ENCODE measurements at regions not wholly inside any gene's neighbourhood (a gene's known extent, or its start where the extent isn't known, plus 50 kb on each side); places are given as distances from the start of the nearest gene placed in this dataset.

DNA sequence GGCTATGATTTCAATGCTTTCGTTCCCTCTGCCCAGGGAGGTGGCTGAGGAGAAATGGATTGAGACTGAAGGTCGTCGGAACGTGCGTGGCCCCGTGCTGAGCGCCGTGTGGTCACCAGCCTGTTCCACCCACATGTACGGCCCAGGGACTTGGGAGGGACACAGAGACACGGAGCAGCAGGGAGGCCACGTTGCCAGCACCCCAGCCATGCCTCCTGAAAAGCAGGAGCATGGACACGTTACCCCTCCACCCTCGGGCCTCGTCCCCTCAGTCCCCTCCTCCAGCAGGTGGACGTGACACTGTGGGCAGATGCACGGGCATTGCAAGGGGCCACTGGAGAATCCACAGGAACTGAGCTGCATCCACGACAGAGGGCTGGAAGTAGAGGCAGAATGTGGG lies 133.1 kb upstream of the CST7 start:
- H3K9ac ChIP-seq: no peak overlapping the region
- no peaks in the 10 kb centered on the region for H3K79me2 ChIP-seq (ENCODE audit: low read depth)
- Mint-ChIP-seq H3K27ac (no peak overlapping the region), H3K36me3 (no peaks in the 10 kb centered on the region), H3K9me3 (peaks cover 3% of the 10 kb centered on the region), H3K4me3 (no peak overlapping the region), H3K27me3 (ENCODE audit: insufficient read depth, low read depth) (peaks cover 12% of the 10 kb centered on the region), H3K4me1 (no peaks in the 10 kb centered on the region)
- H4K20me1 ChIP-seq (ENCODE audit: low read depth): no peaks in the 10 kb centered on the region
- no peaks in the 10 kb centered on the region for H3K27me3 ChIP-seq
- no peak overlapping the region for H3K4me2 ChIP-seq
- H3K27ac ChIP-seq: no peak overlapping the region
- H3K36me3 ChIP-seq: no peaks in the 10 kb centered on the region
- no peak overlapping the region for H3K4me3 ChIP-seq
- H3K9me3 ChIP-seq (ENCODE audit: low read depth): no peaks in the 10 kb centered on the region
- TF ChIP-seq EZH2 (IDR thresholded peaks at IDR 0.05): no peak
- TF ChIP-seq CTCF (IDR thresholded peaks at IDR 0.05): no peak
- no peak for TF ChIP-seq EZH2phosphoT487 (IDR thresholded peaks at IDR 0.05)
- DNase-seq (ENCODE audit: low spot score): no peak
- H3K4me1 ChIP-seq: no peaks in the 10 kb centered on the region
- no peaks in the 10 kb centered on the region for H3F3A ChIP-seq (ENCODE audit: low read depth)
- no peak overlapping the region for H2AFZ ChIP-seq (replicated peaks)

GRCh38 chr20:24816431-24816830 lies 132.6 kb upstream of the CST7 start:
- Histone ChIP-seq H3K4me3 (no peak overlapping the region), H3K4me1 (no peaks in the 10 kb centered on the region), H3F3A (ENCODE audit: low read depth) (no peaks in the 10 kb centered on the region), H3K27me3 (no peaks in the 10 kb centered on the region), H3K9me3 (ENCODE audit: low read depth) (no peaks in the 10 kb centered on the region), H2AFZ (replicated peaks) (no peak overlapping the region), H3K79me2 (ENCODE audit: low read depth) (no peaks in the 10 kb centered on the region), H3K9ac (no peak overlapping the region), H4K20me1 (ENCODE audit: low read depth) (no peaks in the 10 kb centered on the region), H3K4me2 (no peak overlapping the region), H3K27ac (no peak overlapping the region), H3K36me3 (no peaks in the 10 kb centered on the region)
- TF ChIP-seq CTCF (IDR thresholded peaks at IDR 0.05) (no peak), EZH2phosphoT487 (IDR thresholded peaks at IDR 0.05) (no peak), EZH2 (IDR thresholded peaks at IDR 0.05) (no peak)
- no peak for DNase-seq (ENCODE audit: low spot score)
- no peak overlapping the region for H3K27ac Mint-ChIP-seq
- no peaks in the 10 kb centered on the region for H3K4me1 Mint-ChIP-seq
- no peaks in the 10 kb centered on the region for H3K36me3 Mint-ChIP-seq
- H3K9me3 Mint-ChIP-seq: peaks cover 3% of the 10 kb centered on the region
- H3K4me3 Mint-ChIP-seq: no peak overlapping the region
- peaks cover 12% of the 10 kb centered on the region for H3K27me3 Mint-ChIP-seq (ENCODE audit: insufficient read depth, low read depth)

GRCh38 chr20:24816907-24817306 lies 132.2 kb upstream of the CST7 start:
- Histone ChIP-seq H3K9ac (no peak overlapping the region), H3K4me3 (no peak overlapping the region), H3K4me1 (no peaks in the 10 kb centered on the region), H4K20me1 (ENCODE audit: low read depth) (no peaks in the 10 kb centered on the region), H3K9me3 (ENCODE audit: low read depth) (no peaks in the 10 kb centered on the region), H3K36me3 (no peaks in the 10 kb centered on the region), H3K27me3 (no peaks in the 10 kb centered on the region), H2AFZ (replicated peaks) (no peak overlapping the region), H3K79me2 (ENCODE audit: low read depth) (no peaks in the 10 kb centered on the region), H3F3A (ENCODE audit: low read depth) (no peaks in the 10 kb centered on the region), H3K4me2 (no peak overlapping the region), H3K27ac (no peak overlapping the region)
- DNase-seq (ENCODE audit: low spot score): no peak
- no peaks in the 10 kb centered on the region for H3K36me3 Mint-ChIP-seq
- H3K27me3 Mint-ChIP-seq (ENCODE audit: insufficient read depth, low read depth): peaks cover 12% of the 10 kb centered on the region
- TF ChIP-seq EZH2phosphoT487 (IDR thresholded peaks at IDR 0.05): no peak
- TF ChIP-seq CTCF (IDR thresholded peaks at IDR 0.05): no peak
- no peak for TF ChIP-seq EZH2 (IDR thresholded peaks at IDR 0.05)
- no peak overlapping the region for H3K27ac Mint-ChIP-seq
- H3K4me3 Mint-ChIP-seq: no peak overlapping the region
- peaks cover 3% of the 10 kb centered on the region for H3K9me3 Mint-ChIP-seq
- no peaks in the 10 kb centered on the region for H3K4me1 Mint-ChIP-seq

DNA sequence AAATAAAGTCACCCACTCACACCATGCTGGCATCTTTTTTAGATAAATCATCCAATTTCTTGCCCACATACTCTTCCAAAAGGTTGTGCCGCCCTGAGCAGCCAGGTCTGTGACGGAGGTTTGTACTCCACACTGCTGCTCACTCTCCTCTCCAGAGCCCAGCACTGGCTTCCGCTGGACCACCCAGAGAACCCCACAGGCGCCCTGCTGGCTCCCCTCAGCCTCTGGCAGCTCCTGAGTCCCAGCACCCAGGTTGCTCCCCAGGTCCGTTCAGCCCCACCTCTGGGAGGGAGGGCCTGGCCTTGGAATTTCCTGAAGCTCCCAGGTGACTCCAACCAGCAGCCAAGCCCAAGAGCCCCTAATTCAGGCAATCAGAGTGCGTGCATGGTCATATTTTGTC lies 131.7 kb upstream of the CST7 start:
- peaks cover 3% of the 10 kb centered on the region for H3K9me3 Mint-ChIP-seq
- no peaks in the 10 kb centered on the region for H3K4me1 Mint-ChIP-seq
- no peak overlapping the region for H2AFZ ChIP-seq (replicated peaks)
- H3K4me1 ChIP-seq: no peaks in the 10 kb centered on the region
- peaks cover 12% of the 10 kb centered on the region for H3K27me3 Mint-ChIP-seq (ENCODE audit: insufficient read depth, low read depth)
- TF ChIP-seq EZH2 (IDR thresholded peaks at IDR 0.05) (no peak), EZH2phosphoT487 (IDR thresholded peaks at IDR 0.05) (no peak), CTCF (IDR thresholded peaks at IDR 0.05) (no peak)
- H3K9ac ChIP-seq: no peak overlapping the region
- H3K4me2 ChIP-seq: no peak overlapping the region
- H3K27ac Mint-ChIP-seq: no peak overlapping the region
- no peak for DNase-seq (ENCODE audit: low spot score)
- no peak overlapping the region for H3K27ac ChIP-seq
- no peaks in the 10 kb centered on the region for H3K36me3 ChIP-seq
- no peaks in the 10 kb centered on the region for H3F3A ChIP-seq (ENCODE audit: low read depth)
- no peaks in the 10 kb centered on the region for H3K79me2 ChIP-seq (ENCODE audit: low read depth)
- no peaks in the 10 kb centered on the region for H3K9me3 ChIP-seq (ENCODE audit: low read depth)
- no peak overlapping the region for H3K4me3 ChIP-seq
- H3K27me3 ChIP-seq: no peaks in the 10 kb centered on the region
- no peaks in the 10 kb centered on the region for H3K36me3 Mint-ChIP-seq
- H3K4me3 Mint-ChIP-seq: no peak overlapping the region
- no peaks in the 10 kb centered on the region for H4K20me1 ChIP-seq (ENCODE audit: low read depth)

Data from neural progenitor cell (in vitro differentiated cells).